GM12878 (cell line): ENCODE measurements at regions not wholly inside any gene's neighbourhood (a gene's known extent, or its start where the extent isn't known, plus 50 kb on each side); places are given as distances from the start of the nearest gene placed in this dataset.

Experiments used
- ATAC-seq: fragments of 200-7000 bp; cut with Tn5 transposase; 3 replicates; pipeline ENCODE4 v1.9.1; 2020; ENCODE audit warnings: mild to moderate bottlenecking, moderate library complexity
- BruUV-seq: library from RNA; stranded (reverse); fragments of 400-500 nt; replicated peaks from 2 replicates; lab custom pipeline; 2021; lab: Mats Ljungman, UMichigan
- CTCF ChIA-PET: fragments of 300-600 bp; sonication (Branson Sonifier 250); formaldehyde crosslinking; extraction: SDS; loops from one replicate; lab custom pipeline; 2021; ENCODE audit warnings: inconsistent platforms; lab: Yijun Ruan, JAX
- POLR2A ChIA-PET: fragments of 350-600 bp; formaldehyde crosslinking; extraction: SDS; loops from one replicate; lab custom pipeline; 2021; ENCODE audit warnings: inconsistent platforms; lab: Charles Lee
- RAD21 ChIA-PET: fragments of 300-600 bp; sonication (Branson Sonifier 250); formaldehyde crosslinking; loops from one replicate; lab custom pipeline; 2023; ENCODE audit warnings: antibody characterized with exemption; ENCODE audit not compliant: unreplicated experiment; lab: Charles Lee
- SMC1A ChIA-PET: fragments of 300-600 bp; sonication (Branson Sonifier 250); formaldehyde crosslinking; loops from one replicate; lab custom pipeline; 2023; ENCODE audit not compliant: unreplicated experiment, uncharacterized antibody; lab: Charles Lee
- DNase-seq: peaks from one replicate; pipeline ENCODE4 v3.0.0-alpha.2; 2011; ENCODE audit warnings: low read depth, low spot score
- FAIRE-seq: peaks from 3 replicates; lab custom pipeline; 2011; peaks lifted over from hg19 to GRCh38; lab: Jason Lieb, UNC
- H2AFZ ChIP-seq: 2 replicates; pipeline ENCODE4 v1.6.0; 2011; ENCODE audit warnings: low read depth, low read length, control low read depth; ENCODE audit not compliant: control insufficient read depth
- H3K27ac ChIP-seq: 2 replicates; pipeline ENCODE4 v1.5.1; 2011; ENCODE audit warnings: control low read depth; ENCODE audit not compliant: control insufficient read depth, insufficient read depth
- H3K27me3 ChIP-seq, 2 experiments: replicated peaks in 1 of 2; 2 replicates each; pipeline versions ENCODE4 v1.6.0 to v1.6.1; 2011; ENCODE audit warnings: low read length in 1 of 2; ENCODE audit not compliant: control insufficient read depth in 2 of 2, insufficient read depth in 2 of 2
- H3K36me3 ChIP-seq, 2 experiments: 2 replicates each; pipeline ENCODE4 v1.5.1; 2011; ENCODE audit warnings: low read length in 1 of 2; ENCODE audit not compliant: control insufficient read depth in 2 of 2, insufficient read depth in 2 of 2
- H3K4me1 ChIP-seq: 2 replicates; pipeline ENCODE4 v1.6.1; 2011; ENCODE audit warnings: mild to moderate bottlenecking, low read length, moderate library complexity, mixed read lengths; ENCODE audit not compliant: control insufficient read depth, insufficient read depth
- H3K4me2 ChIP-seq: 2 replicates; pipeline ENCODE4 v1.6.0; 2011; ENCODE audit warnings: control low read depth; ENCODE audit not compliant: control insufficient read depth, insufficient read depth
- H3K4me3 ChIP-seq: fragments of 200-600 bp; sonication (generic); 2 replicates; pipeline ENCODE4 v1.5.1; 2016
- H3K79me2 ChIP-seq: 2 replicates; pipeline ENCODE4 v1.6.0; 2011; ENCODE audit warnings: low read length; ENCODE audit not compliant: control insufficient read depth, insufficient read depth
- H3K9ac ChIP-seq: 2 replicates; pipeline ENCODE4 v1.8.0; 2011; ENCODE audit warnings: low read length, control low read depth, mixed read lengths; ENCODE audit not compliant: control insufficient read depth, insufficient read depth
- H3K9me3 ChIP-seq: replicated peaks from 3 replicates; pipeline ENCODE4 v1.5.1; 2011; ENCODE audit warnings: mild to moderate bottlenecking, low read length; ENCODE audit not compliant: control insufficient read depth, insufficient read depth
- H4K20me1 ChIP-seq: 2 replicates; pipeline ENCODE4 v1.6.0; 2011; ENCODE audit not compliant: control insufficient read depth, insufficient read depth
- ATF3 ChIP-seq: IDR thresholded peaks from 2 replicates; pipeline ENCODE4 v1.6.1; 2011; ENCODE audit warnings: low read depth, mild to moderate bottlenecking, low read length, moderate library complexity, borderline replicate concordance; ENCODE audit errors: extremely low read depth
- BCLAF1 ChIP-seq: fragments of 450-650 bp; IDR thresholded peaks from 2 replicates; pipeline ENCODE4 v1.6.1; 2017; ENCODE audit warnings: antibody characterized with exemption, mild to moderate bottlenecking, moderate library complexity
- CBX5 ChIP-seq: sonication (generic); IDR thresholded peaks from 2 replicates; pipeline ENCODE4 v1.6.1; 2016; ENCODE audit warnings: low read depth, moderate library complexity, mild to moderate bottlenecking, inconsistent platforms
- CREB1 ChIP-seq: IDR thresholded peaks from 2 replicates; pipeline ENCODE4 v1.6.1; 2012; ENCODE audit warnings: low read depth, mild to moderate bottlenecking, inconsistent platforms
- E2F4 ChIP-seq: IDR thresholded peaks from 2 replicates; pipeline ENCODE4 v1.6.1; 2012; ENCODE audit warnings: low read depth, low read length, improper control_type of control experiment
- KDM1A ChIP-seq: fragments of 200-600 bp; sonication (generic); IDR thresholded peaks from 2 replicates; pipeline ENCODE4 v1.6.1; 2016; ENCODE audit warnings: borderline replicate concordance
- MXI1 ChIP-seq: fragments of 150-350 bp; IDR thresholded peaks from 2 replicates; pipeline ENCODE4 v1.6.1; 2011; ENCODE audit warnings: low read depth, mild to moderate bottlenecking, inconsistent platforms, low read length, improper control_type of control experiment
- NFYB ChIP-seq: IDR thresholded peaks from 2 replicates; pipeline ENCODE4 v1.6.1; 2011; ENCODE audit warnings: low read depth, mild to moderate bottlenecking, low read length, improper control_type of control experiment, moderate library complexity; ENCODE audit not compliant: insufficient read depth
- PAX5 ChIP-seq: IDR thresholded peaks from 2 replicates; pipeline ENCODE4 v1.6.1; 2011; ENCODE audit warnings: low read depth, low read length, borderline replicate concordance
- POLR2AphosphoS5 ChIP-seq: IDR thresholded peaks from 2 replicates; pipeline ENCODE4 v1.6.1; 2011; ENCODE audit warnings: mild to moderate bottlenecking, low read length, inconsistent platforms
- RAD21 ChIP-seq: IDR thresholded peaks from 2 replicates; pipeline ENCODE4 v1.6.1; 2011; ENCODE audit warnings: mild to moderate bottlenecking, low read depth, low read length, moderate library complexity; ENCODE audit not compliant: insufficient read depth
- RCOR1 ChIP-seq: conservative IDR thresholded peaks from 2 replicates; pipeline ENCODE4 v1.6.1; 2012; ENCODE audit warnings: low read depth, low read length, improper control_type of control experiment
- RELA ChIP-seq: fragments of 450-650 bp; IDR thresholded peaks from 2 replicates; pipeline ENCODE4 v1.8.0; 2014; ENCODE audit warnings: borderline replicate concordance; ENCODE audit not compliant: partially characterized antibody
- SMAD5 ChIP-seq: IDR thresholded peaks from 2 replicates; pipeline ENCODE4 v1.6.1; 2016; ENCODE audit warnings: antibody characterized with exemption, low read depth
- SPI1 ChIP-seq: IDR thresholded peaks from 2 replicates; pipeline ENCODE4 v1.6.1; 2011; ENCODE audit warnings: low read depth, mild to moderate bottlenecking, low read length, moderate library complexity, borderline replicate concordance; ENCODE audit not compliant: insufficient read depth
- SUPT20H ChIP-seq: IDR thresholded peaks from 2 replicates; pipeline ENCODE4 v1.6.1; 2011; ENCODE audit warnings: low read depth, mild to moderate bottlenecking, low read length, moderate library complexity, borderline replicate concordance; ENCODE audit not compliant: control insufficient read depth
- TCF3 ChIP-seq: IDR thresholded peaks from 2 replicates; pipeline ENCODE4 v1.6.1; 2012; ENCODE audit warnings: low read depth, mild to moderate bottlenecking, low read length, borderline replicate concordance; ENCODE audit not compliant: insufficient read depth
- USF2 ChIP-seq: IDR thresholded peaks from 2 replicates; pipeline ENCODE4 v1.6.1; 2011; ENCODE audit warnings: low read depth, low read length, improper control_type of control experiment, borderline replicate concordance
- WGBS: methylation state at CpG from one replicate; pipeline ENCODE4 v1.1.6; 2016; ENCODE audit warnings: low lambda C conversion rate; ENCODE audit not compliant: insufficient replicate concordance, insufficient coverage; ENCODE audit errors: missing lambda C conversion rate; 5-methylcytosine and 5-hydroxymethylcytosine counted together
- in situ Hi-C: fragments of 300-500 bp; cut with MboI; formaldehyde crosslinking; loops from 9 replicates; pipeline ENCODE4 v1.14.3; 2018; ENCODE audit warnings: mixed read lengths
- intact Hi-C: fragments of 100-400 bp; cut with micrococcal nuclease; formaldehyde crosslinking; loops from one replicate; pipeline ENCODE4 v1.14.2; 2022; ENCODE audit not compliant: unreplicated experiment

GRCh38 chr3:137249311-137249940 is 291.6 kb downstream of the IL20RB start (continued):
- TF ChIP-seq BCLAF1 (no peak), POLR2AphosphoS5 (no peak), SUPT20H (no peak), SMAD5 (no peak), CREB1 (no peak), KDM1A (no peak), RELA (no peak)
- TF ChIP-seq, all 136 proteins: peak for 19

GRCh38 chr3:137259089-137259488 is 301.3 kb downstream of the IL20RB start:
- H3K79me2 ChIP-seq, result no peaks in the 10 kb centered on the region
- H2AFZ ChIP-seq, result no peak overlapping the region
- ChIA-PET RAD21 (no interaction called here), SMC1A (interaction anchor here (1.1 kb wide), 1 partner anchor 16 kb away, joined by 3 read pairs; no protein-coding TSS in a partner anchor), POLR2A (no interaction called here), CTCF (no interaction called here)
- H3K27me3 ChIP-seq, result no peaks in the 10 kb centered on the region; a peak in 1 of 4 replicates
- no peak overlapping the region for H3K9ac ChIP-seq
- H3K27ac ChIP-seq, result no peak overlapping the region
- no peak overlapping the region for H3K4me3 ChIP-seq
- ATAC-seq (no peak), FAIRE-seq (no peak), DNase-seq (no peak)
- in situ Hi-C loops (no loop called here), intact Hi-C loops (no loop called here)
- no peaks in the 10 kb centered on the region for H4K20me1 ChIP-seq
- H3K4me1 ChIP-seq, result no peaks in the 10 kb centered on the region
- BruUV-seq, result no TSS peak
- H3K4me2 ChIP-seq, result no peak overlapping the region
- H3K36me3 ChIP-seq, result no peaks in the 10 kb centered on the region
- no peaks in the 10 kb centered on the region for H3K9me3 ChIP-seq
- WGBS, result 5% methylated on average over 3 of the region's 3 CpGs
- TF ChIP-seq NFYB (no peak), USF2 (no peak), E2F4 (no peak), ATF3 (no peak), RCOR1 (no peak), TCF3 (no peak), MXI1 (no peak), RAD21 (no peak), CBX5 (no peak), PAX5 (no peak), SPI1 (no peak)
